Endothelial cell of umbilical vein (primary cell): ENCODE measurements at regions not wholly inside any gene's neighbourhood (a gene's known extent, or its start where the extent isn't known, plus 50 kb on each side); places are given as distances from the start of the nearest gene placed in this dataset.

Experiments
- BruUV-seq: library from RNA; stranded (reverse); fragments of 400-500 nt; replicated peaks from 2 replicates; lab custom pipeline; 2021; lab: Mats Ljungman, UMichigan
- CTCF ChIA-PET: fragments of 300-600, 350-600 bp; sonication (Branson Sonifier 250); formaldehyde crosslinking; loops from one replicate; lab custom pipeline; 2021; ENCODE audit warnings: antibody characterized with exemption, inconsistent platforms; lab: Charles Lee
- POLR2A ChIA-PET: fragments of 300-600, 350-600 bp; sonication (Branson Sonifier 250); formaldehyde crosslinking; loops from one replicate; lab custom pipeline; 2021; ENCODE audit warnings: antibody characterized with exemption, inconsistent platforms; lab: Charles Lee
- DNase-seq: peaks from one replicate; pipeline ENCODE4 v3.0.0-alpha.2; 2011; ENCODE audit warnings: low read depth, low spot score
- FAIRE-seq: peaks from 2 replicates; lab custom pipeline; 2011; peaks lifted over from hg19 to GRCh38; lab: Jason Lieb, UNC
- H2AFZ ChIP-seq: 2 replicates; pipeline ENCODE4 v1.6.0; 2012; ENCODE audit warnings: low read depth, low read length, control low read depth, inconsistent platforms
- H3K27ac ChIP-seq: 2 replicates; pipeline ENCODE4 v1.5.1; 2011; ENCODE audit warnings: low read depth, mild to moderate bottlenecking, control low read depth, low read length, moderate library complexity; ENCODE audit not compliant: insufficient read depth
- H3K27me3 ChIP-seq, 2 experiments: 2 replicates each; pipeline versions ENCODE4 v1.6.0 to v1.6.1; 2011; ENCODE audit warnings: low read length in 2 of 2, mixed read lengths in 1 of 2; ENCODE audit not compliant: control insufficient read depth in 2 of 2, insufficient read depth in 2 of 2
- H3K36me3 ChIP-seq, 2 experiments: 2 replicates in 1 of 2; 3 replicates in 1 of 2; pipeline ENCODE4 v1.5.1; 2011; ENCODE audit warnings: low read length in 2 of 2, mild to moderate bottlenecking in 1 of 2, moderate library complexity in 1 of 2; ENCODE audit not compliant: control insufficient read depth in 2 of 2, insufficient read depth in 2 of 2; ENCODE audit errors: extremely low read depth in 1 of 2
- H3K4me1 ChIP-seq: 3 replicates; pipeline ENCODE4 v1.5.1; 2011; ENCODE audit warnings: mild to moderate bottlenecking, low read length; ENCODE audit not compliant: control insufficient read depth, insufficient read depth; ENCODE audit errors: extremely low read depth
- H3K4me2 ChIP-seq: 2 replicates; pipeline ENCODE4 v1.6.1; 2011; ENCODE audit warnings: low read length, control low read depth, mixed read lengths; ENCODE audit not compliant: insufficient read depth
- H3K4me3 ChIP-seq, 3 experiments: fragments of 200-600 bp in 1 of 3; sonication (generic), shearing (Covaris generic) in 1 of 3; replicated peaks in 1 of 3; 2 replicates each; pipeline ENCODE4 v1.5.1; 2011 to 2016; ENCODE audit warnings: control low read depth in 3 of 3, low read length in 3 of 3, mild to moderate bottlenecking in 2 of 3, inconsistent platforms in 1 of 3, low read depth in 1 of 3, moderate library complexity in 1 of 3; ENCODE audit not compliant: insufficient read depth in 1 of 3
- H3K79me2 ChIP-seq: 2 replicates; pipeline ENCODE4 v1.6.0; 2012; ENCODE audit warnings: low read length, inconsistent platforms; ENCODE audit not compliant: control insufficient read depth, insufficient read depth
- H3K9ac ChIP-seq: replicated peaks from 2 replicates; pipeline ENCODE3; 2011; ENCODE audit warnings: low read length, control low read depth; ENCODE audit not compliant: insufficient read depth; ENCODE audit errors: extremely low read depth
- H3K9me1 ChIP-seq: replicated peaks from 3 replicates; pipeline ENCODE4 v1.6.0; 2011; ENCODE audit warnings: mild to moderate bottlenecking, low read length; ENCODE audit not compliant: control insufficient read depth, insufficient read depth; ENCODE audit errors: extremely low read depth
- H3K9me3 ChIP-seq: replicated peaks from 2 replicates; pipeline ENCODE4 v1.5.1; 2012; ENCODE audit warnings: low read length, inconsistent platforms; ENCODE audit not compliant: control insufficient read depth, insufficient read depth
- H4K20me1 ChIP-seq: replicated peaks from 2 replicates; pipeline ENCODE3; 2011; ENCODE audit warnings: mild to moderate bottlenecking, low read length; ENCODE audit not compliant: control insufficient read depth, insufficient read depth; ENCODE audit errors: extremely low read depth
- EZH2 ChIP-seq: IDR thresholded peaks from 2 replicates; pipeline ENCODE4 v1.6.1; 2012; ENCODE audit warnings: borderline replicate concordance, low read depth, mild to moderate bottlenecking, moderate library complexity, low read length, inconsistent platforms; ENCODE audit not compliant: severe bottlenecking
- FOS ChIP-seq: IDR thresholded peaks from 2 replicates; pipeline ENCODE4 v1.6.1; 2011; ENCODE audit warnings: mild to moderate bottlenecking, low read length, moderate library complexity, borderline replicate concordance; ENCODE audit not compliant: insufficient read depth
- GATA2 ChIP-seq: IDR thresholded peaks from 2 replicates; pipeline ENCODE4 v1.7.0; 2011; ENCODE audit warnings: low read depth, mild to moderate bottlenecking, moderate library complexity, mixed read lengths, low read length; ENCODE audit not compliant: insufficient read length, insufficient read depth
- JUN ChIP-seq: IDR thresholded peaks from 2 replicates; pipeline ENCODE4 v1.6.1; 2011; ENCODE audit warnings: borderline replicate concordance, low read depth; ENCODE audit not compliant: insufficient read length, insufficient read depth
- MYC ChIP-seq: IDR thresholded peaks from one replicate; pipeline ENCODE4 v1.6.1; 2011; ENCODE audit warnings: mild to moderate bottlenecking, low read depth, low read length
- POLR2A ChIP-seq: IDR thresholded peaks from 2 replicates; pipeline ENCODE4 v1.6.1; 2012; ENCODE audit warnings: low read depth, mild to moderate bottlenecking, control low read depth, low read length
- POLR2AphosphoS5 ChIP-seq: IDR thresholded peaks from 2 replicates; pipeline ENCODE4 v1.6.1; 2012; ENCODE audit warnings: low read depth, mild to moderate bottlenecking, control low read depth, low read length, moderate library complexity; ENCODE audit not compliant: insufficient read depth
- dilution Hi-C: fragments of 300-500 bp; cut with MboI; formaldehyde crosslinking; loops from one replicate; pipeline ENCODE4 v1.15.0; 2019; ENCODE audit warnings: low sequenced_read_pairs; ENCODE audit not compliant: extremely low pct_ligation_motif_present
- intact Hi-C: fragments of 100-400 bp; cut with micrococcal nuclease; formaldehyde crosslinking; loops from one replicate; pipeline ENCODE4 v1.10.0; 2022
- TF ChIP-seq, protein P1 (sequence below), 2 donors: IDR thresholded peaks; 1 replicate in 1 of 2; 2 replicates in 1 of 2; pipeline ENCODE4 v1.5.1; 2011; ENCODE audit warnings: low read length in 2 of 2, mild to moderate bottlenecking in 2 of 2, moderate library complexity in 2 of 2, control low read depth in 1 of 2, inconsistent platforms in 1 of 2, low read depth in 1 of 2; ENCODE audit not compliant: insufficient read depth in 1 of 2; ENCODE audit errors: extremely low read depth in 1 of 2
- TF ChIP-seq, protein P2 (sequence below): IDR thresholded peaks from 2 replicates; pipeline ENCODE4 v1.6.1; 2011; ENCODE audit not compliant: insufficient read depth, insufficient read length

DNA sequence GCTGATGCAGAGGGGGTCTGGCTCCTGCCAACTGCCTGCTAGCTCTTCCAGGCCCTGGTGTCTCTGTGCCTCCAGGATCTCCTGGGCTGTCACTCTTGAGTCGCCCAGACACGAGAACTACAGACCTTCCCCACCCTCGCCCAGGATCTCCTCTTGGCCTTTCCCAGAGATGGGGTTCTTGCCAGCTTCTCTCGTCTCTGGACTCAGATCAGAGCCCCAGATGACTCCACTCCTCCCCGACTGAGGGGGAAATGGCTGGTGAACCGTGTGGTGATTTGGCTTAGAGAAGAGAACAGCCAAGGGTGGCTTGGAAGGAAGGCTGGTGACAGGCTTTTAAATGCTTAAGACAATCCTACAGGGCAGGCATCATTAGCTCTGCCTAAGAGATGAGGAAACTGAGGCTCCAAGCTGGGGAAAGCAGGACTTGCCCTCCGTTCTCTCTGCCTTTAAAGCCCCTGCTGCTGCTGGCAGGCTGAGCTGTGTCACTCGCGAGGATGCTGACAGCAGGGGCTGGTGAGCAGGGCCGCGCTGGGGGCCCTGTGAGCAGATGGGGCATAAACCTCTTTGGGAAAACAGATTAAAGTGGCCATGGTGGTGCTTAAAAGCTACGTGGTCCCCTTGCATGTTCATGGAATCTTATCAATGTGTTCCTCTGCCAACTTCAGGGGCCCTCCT lies 90.3 kb upstream of the THY1 start:
- ChIA-PET POLR2A (no interaction called here), CTCF (interaction anchor here (1.0 to 1.1 kb wide), 2 partner anchors 19 to 21 kb away, joined by 3 read pairs; no protein-coding TSS in a partner anchor)
- H3K4me1 ChIP-seq = no peaks in the 10 kb centered on the region
- dilution Hi-C loops (no loop called here), intact Hi-C loops (no loop called here)
- no peaks in the 10 kb centered on the region for H3K9me3 ChIP-seq
- no peaks in the 10 kb centered on the region for H3K9me1 ChIP-seq
- no peaks in the 10 kb centered on the region for H3K79me2 ChIP-seq
- TF ChIP-seq POLR2AphosphoS5 (no peak), POLR2A (no peak), EZH2 (no peak), GATA2 (no peak), FOS (no peak), JUN (no peak), MYC (no peak)
- TF ChIP-seq, protein P1, sequence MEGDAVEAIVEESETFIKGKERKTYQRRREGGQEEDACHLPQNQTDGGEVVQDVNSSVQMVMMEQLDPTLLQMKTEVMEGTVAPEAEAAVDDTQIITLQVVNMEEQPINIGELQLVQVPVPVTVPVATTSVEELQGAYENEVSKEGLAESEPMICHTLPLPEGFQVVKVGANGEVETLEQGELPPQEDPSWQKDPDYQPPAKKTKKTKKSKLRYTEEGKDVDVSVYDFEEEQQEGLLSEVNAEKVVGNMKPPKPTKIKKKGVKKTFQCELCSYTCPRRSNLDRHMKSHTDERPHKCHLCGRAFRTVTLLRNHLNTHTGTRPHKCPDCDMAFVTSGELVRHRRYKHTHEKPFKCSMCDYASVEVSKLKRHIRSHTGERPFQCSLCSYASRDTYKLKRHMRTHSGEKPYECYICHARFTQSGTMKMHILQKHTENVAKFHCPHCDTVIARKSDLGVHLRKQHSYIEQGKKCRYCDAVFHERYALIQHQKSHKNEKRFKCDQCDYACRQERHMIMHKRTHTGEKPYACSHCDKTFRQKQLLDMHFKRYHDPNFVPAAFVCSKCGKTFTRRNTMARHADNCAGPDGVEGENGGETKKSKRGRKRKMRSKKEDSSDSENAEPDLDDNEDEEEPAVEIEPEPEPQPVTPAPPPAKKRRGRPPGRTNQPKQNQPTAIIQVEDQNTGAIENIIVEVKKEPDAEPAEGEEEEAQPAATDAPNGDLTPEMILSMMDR (IDR thresholded peaks at IDR 0.05; ENCODE audit: extremely low read depth in 1 of 2, insufficient read depth in 1 of 2, low read depth in 1 of 2, low read length in 2 of 2) = no peak
- TF ChIP-seq, protein P2, sequence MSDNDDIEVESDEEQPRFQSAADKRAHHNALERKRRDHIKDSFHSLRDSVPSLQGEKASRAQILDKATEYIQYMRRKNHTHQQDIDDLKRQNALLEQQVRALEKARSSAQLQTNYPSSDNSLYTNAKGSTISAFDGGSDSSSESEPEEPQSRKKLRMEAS = no peak
- no peak overlapping the region for H3K4me2 ChIP-seq
- FAIRE-seq = no peak
- H3K36me3 ChIP-seq = no peaks in the 10 kb centered on the region
- H3K27me3 ChIP-seq = peaks cover 0 to 2% of the 10 kb centered on the region in 2 experiments
- H3K4me3 ChIP-seq = no peak overlapping the region
- H3K27ac ChIP-seq = no peak overlapping the region
- no peaks in the 10 kb centered on the region for H4K20me1 ChIP-seq
- H2AFZ ChIP-seq = no peak overlapping the region
- DNase-seq = no peak
- BruUV-seq = no TSS peak
- no peak overlapping the region for H3K9ac ChIP-seq
